ENCODE measurements at regions not wholly inside any gene's neighbourhood (a gene's known extent, or its start where the extent isn't known, plus 50 kb on each side); places are given as distances from the start of the nearest gene placed in this dataset.
"Not testable (repeated sequence)": the region's sequence is repeated elsewhere in the genome, so short reads cannot be mapped to it uniquely, and the experiment has no call there.

DNA sequence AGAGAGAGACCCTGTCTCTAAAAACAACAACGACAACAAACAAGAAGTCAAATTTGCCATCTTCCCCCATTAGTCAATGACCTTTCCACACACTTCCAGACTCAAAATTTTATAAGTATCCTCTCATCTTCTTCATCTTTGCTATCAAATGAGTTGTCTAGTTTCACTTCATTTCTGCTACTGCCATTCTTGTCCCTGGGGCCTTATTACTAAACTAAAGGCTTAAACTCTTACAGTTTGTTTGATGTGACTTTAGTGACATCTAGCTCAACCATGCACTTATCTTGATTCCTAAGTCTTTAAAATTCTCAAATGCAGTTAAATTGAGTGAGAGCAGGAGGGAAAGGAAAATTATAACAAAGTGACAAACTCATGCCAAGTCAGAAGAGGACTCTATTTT lies 271.8 kb upstream of the GK2 start:
- no peak for TF ChIP-seq CTCF (IDR thresholded peaks at IDR 0.05; ENCODE audit: low read depth, low read length)

DNA sequence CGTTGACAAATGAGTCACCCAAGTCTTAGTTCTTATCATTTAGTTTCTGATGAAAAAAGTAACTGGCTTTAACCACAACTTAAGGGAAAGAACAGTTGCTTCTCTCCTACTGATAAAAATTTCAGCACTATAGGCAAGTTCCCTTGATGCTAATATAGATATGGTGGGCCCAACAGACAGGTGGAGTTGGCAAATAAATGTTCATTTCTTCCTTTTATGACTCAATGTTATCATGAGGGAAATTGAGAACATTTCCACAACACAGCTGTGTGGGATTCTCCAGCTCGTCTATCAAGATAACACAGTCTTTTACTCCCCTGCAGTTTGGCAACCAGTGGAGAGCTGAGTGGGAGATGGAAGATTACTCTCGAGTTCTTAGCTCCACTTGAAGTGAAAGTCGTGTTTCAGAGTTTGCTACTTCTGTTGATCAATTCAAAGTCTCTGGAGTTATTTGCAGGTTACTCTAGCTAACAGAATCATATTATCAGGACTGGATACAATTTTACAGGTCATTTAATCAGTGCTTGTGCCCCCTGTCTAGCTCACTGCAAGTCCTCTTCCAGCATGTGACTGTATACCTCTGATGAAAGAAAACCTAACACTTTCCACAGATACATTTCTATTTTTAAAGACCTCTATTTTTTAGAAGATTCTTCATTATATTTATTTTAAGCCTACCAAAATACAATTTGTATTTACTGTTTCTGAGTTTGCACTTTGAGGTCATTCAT lies 270.6 kb upstream of the GK2 start:
- no peak for TF ChIP-seq CTCF (IDR thresholded peaks at IDR 0.05; ENCODE audit: low read depth, low read length)
- H3K4me3 ChIP-seq (ENCODE audit: low read depth, low read length) = no peak overlapping the region

More for the DNA sequence above, 271.8 kb upstream of the GK2 start:
- no peak overlapping the region for H3K4me3 ChIP-seq (ENCODE audit: low read depth, low read length)

- no peak for TF ChIP-seq CTCF (IDR thresholded peaks at IDR 0.05; ENCODE audit: low read depth, low read length)
Observed at GRCh38 chr4:79676705-79677104, 268.7 kb upstream of the GK2 start.

GRCh38 chr4:79674906-79675305 lies 266.9 kb upstream of the GK2 start:
- H3K4me3 ChIP-seq (ENCODE audit: low read depth, low read length) = not testable (repeated sequence)

More at GRCh38 chr4:79676705-79677104, 268.7 kb upstream of the GK2 start:
- H3K4me3 ChIP-seq (ENCODE audit: low read depth, low read length) = no peak overlapping the region

- TF ChIP-seq CTCF (IDR thresholded peaks at IDR 0.05; ENCODE audit: low read depth, low read length) = no peak
- no peak overlapping the region for H3K4me3 ChIP-seq (ENCODE audit: low read depth, low read length)
Observed at GRCh38 chr4:79673898-79674297, 265.9 kb upstream of the GK2 start.

- H3K4me3 ChIP-seq (ENCODE audit: low read depth, low read length) = no peak overlapping the region
- no peak for TF ChIP-seq CTCF (IDR thresholded peaks at IDR 0.05; ENCODE audit: low read depth, low read length)
Observed at GRCh38 chr4:79673377-79673776, 265.3 kb upstream of the GK2 start.

DNA sequence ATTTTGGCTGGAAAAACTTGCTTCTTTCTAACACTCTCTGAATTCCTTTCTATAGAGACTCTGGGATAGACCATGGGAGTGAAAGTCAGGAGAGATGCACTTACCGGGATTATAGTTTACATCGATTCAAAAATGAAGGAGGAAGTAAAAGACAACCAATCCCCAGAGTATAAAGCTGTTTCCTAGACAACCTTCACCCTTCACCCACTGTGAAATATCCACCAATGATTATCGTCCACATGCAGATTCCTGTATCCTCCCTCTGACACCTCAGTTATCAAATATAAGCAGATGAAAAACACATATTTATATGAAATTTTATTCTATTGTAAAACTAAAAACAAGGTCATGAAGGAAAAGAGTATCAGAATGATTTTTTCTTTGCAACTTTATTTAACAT lies 258.8 kb upstream of the GK2 start:
- TF ChIP-seq CTCF (IDR thresholded peaks at IDR 0.05; ENCODE audit: low read depth, low read length) = no peak
- no peak overlapping the region for H3K4me3 ChIP-seq (ENCODE audit: low read depth, low read length)

DNA sequence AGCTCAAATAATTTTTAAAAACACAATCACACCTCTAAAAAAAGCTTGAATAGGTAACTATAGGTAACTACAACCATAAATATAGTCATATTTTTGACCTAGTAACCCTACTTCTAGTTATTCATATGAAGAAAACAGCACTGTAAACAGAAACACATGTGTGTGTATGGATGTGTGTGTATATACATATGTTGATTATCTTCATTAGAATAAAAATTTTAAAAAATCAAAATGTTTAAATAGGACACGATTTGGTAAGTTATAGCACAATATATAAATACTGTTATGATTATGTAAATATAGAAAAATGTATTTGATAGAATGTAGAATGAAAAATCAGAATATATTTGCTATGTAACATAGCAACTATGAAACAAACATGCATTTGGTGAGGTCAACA lies 258.1 kb upstream of the GK2 start:
- no peak for TF ChIP-seq CTCF (IDR thresholded peaks at IDR 0.05; ENCODE audit: low read depth, low read length)
- no peak overlapping the region for H3K4me3 ChIP-seq (ENCODE audit: low read depth, low read length)
